NCI-H510A (cell line): ENCODE measurements at regions not wholly inside any gene's neighbourhood (a gene's known extent, or its start where the extent isn't known, plus 50 kb on each side); places are given as distances from the start of the nearest gene placed in this dataset.

Source experiments
- DNase-seq: peaks from one replicate; lab custom pipeline; 2025; lab: John Stamatoyannopoulos, UW

GRCh38 chr3:55178336-55178735 lies 250.5 kb upstream of the LRTM1 start:
- no peak for DNase-seq

GRCh38 chr3:55177749-55178148 lies 249.9 kb upstream of the LRTM1 start:
- no peak for DNase-seq

- no peak for DNase-seq
These were observed 247.6 kb upstream of the LRTM1 start for GRCh38 chr3:55175423-55175822.

GRCh38 chr3:55174747-55175146 lies 246.9 kb upstream of the LRTM1 start:
- DNase-seq: no peak

GRCh38 chr3:55173504-55173903 lies 245.6 kb upstream of the LRTM1 start:
- no peak for DNase-seq

GRCh38 chr3:55172913-55173312 lies 245.1 kb upstream of the LRTM1 start:
- no peak for DNase-seq

GRCh38 chr3:55170444-55170843 lies 242.6 kb upstream of the LRTM1 start:
- DNase-seq: no peak

- no peak for DNase-seq
These were observed 241.8 kb upstream of the LRTM1 start for GRCh38 chr3:55169608-55170072.

- no peak for DNase-seq
These were observed 241.3 kb upstream of the LRTM1 start for GRCh38 chr3:55169161-55169560.

GRCh38 chr3:55167586-55168317 lies 239.9 kb upstream of the LRTM1 start:
- DNase-seq: no peak

GRCh38 chr3:55166576-55167555 lies 239.0 kb upstream of the LRTM1 start:
- no peak for DNase-seq

GRCh38 chr3:55165704-55166405 lies 238.0 kb upstream of the LRTM1 start:
- no peak for DNase-seq

- DNase-seq: no peak
These were observed 237.4 kb upstream of the LRTM1 start for GRCh38 chr3:55165278-55165677.

GRCh38 chr3:55164876-55165275 lies 237.0 kb upstream of the LRTM1 start:
- no peak for DNase-seq

GRCh38 chr3:55164191-55164590 lies 236.3 kb upstream of the LRTM1 start:
- no peak for DNase-seq

- DNase-seq: no peak
These were observed 235.6 kb upstream of the LRTM1 start for GRCh38 chr3:55163421-55163820.

- DNase-seq: no peak
These were observed 234.4 kb upstream of the LRTM1 start for GRCh38 chr3:55162031-55162795.

- DNase-seq: no peak
These were observed 233.4 kb upstream of the LRTM1 start for GRCh38 chr3:55161231-55161630.

GRCh38 chr3:55160241-55160983 lies 232.6 kb upstream of the LRTM1 start:
- no peak for DNase-seq

GRCh38 chr3:55159711-55160110 lies 231.9 kb upstream of the LRTM1 start:
- no peak for DNase-seq

GRCh38 chr3:55159016-55159415 lies 231.2 kb upstream of the LRTM1 start:
- DNase-seq: no peak
